HG03108 (cell line): ENCODE measurements at regions not wholly inside any gene's neighbourhood (a gene's known extent, or its start where the extent isn't known, plus 50 kb on each side); places are given as distances from the start of the nearest gene placed in this dataset.

Source experiments
- ATAC-seq: cut with Tn5 transposase; IDR thresholded peaks from one replicate; pipeline ENCODE4 v1.9.1; 2021; ENCODE audit warnings: moderate library complexity; ENCODE audit not compliant: unreplicated experiment

DNA sequence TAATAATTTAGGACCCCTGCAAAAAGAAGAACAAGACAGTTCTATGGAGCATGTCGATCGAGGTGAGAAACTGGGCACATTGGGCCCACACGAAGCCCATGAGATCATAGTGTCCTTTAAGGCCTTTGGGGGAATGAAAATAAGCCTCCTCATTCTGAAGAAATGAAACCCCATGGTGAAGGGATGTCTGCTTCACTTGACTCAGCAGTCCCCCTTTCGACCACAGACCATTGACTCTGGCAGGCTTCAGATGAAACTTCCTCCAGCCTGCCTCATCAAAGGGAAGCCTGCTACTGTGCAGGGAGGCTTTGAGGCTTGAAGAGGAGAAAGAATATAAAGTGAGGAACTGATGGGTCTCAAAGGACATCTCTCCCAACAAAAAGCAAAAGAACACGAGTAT lies 144.2 kb upstream of the FBXL4 start:
- ATAC-seq, result peak; percentile 82

DNA sequence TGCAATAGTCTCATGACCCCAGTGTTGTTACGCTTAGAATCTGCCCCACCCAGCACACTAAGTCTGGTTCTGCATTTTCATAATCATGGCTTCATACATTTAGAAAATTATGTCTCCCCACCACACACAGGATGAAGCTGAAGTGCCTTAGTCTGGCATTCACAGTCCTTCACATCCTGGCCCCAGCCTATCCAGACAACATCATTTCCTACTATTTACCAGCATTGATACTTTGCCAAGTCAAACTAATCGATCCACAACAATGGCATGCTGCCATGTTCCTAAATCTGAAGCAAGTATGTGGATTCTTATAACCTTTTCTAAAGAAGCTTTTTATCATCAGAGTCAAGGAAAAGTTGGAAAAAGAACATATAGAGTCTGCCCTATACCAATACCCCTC lies 132.4 kb upstream of the FBXL4 start:
- ATAC-seq, result no peak

GRCh38 chr6:99079058-99079457 lies 131.3 kb upstream of the FBXL4 start:
- no peak for ATAC-seq

GRCh38 chr6:99073223-99073622 lies 125.5 kb upstream of the FBXL4 start:
- no peak for ATAC-seq

DNA sequence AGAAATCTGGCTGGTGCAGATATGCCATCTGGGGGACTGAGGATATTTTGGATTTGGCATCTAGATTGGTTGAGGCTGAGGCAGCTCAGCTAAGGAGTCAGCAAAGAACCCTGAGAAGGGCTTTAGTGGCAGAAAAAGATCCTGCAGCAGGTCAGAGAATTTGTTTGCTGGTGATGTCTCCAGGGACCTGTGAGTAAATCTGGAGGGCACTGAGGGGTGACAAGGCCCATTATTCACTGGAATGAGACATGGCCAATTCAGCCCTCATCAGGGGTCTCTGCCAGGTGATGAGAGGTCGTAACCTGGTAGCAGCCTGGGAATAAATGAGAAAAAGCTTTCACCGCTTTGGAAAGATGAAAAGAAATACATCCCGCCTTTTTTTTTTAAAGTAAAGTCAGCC lies 118.3 kb upstream of the FBXL4 start:
- no peak for ATAC-seq

GRCh38 chr6:99064834-99065233 lies 117.1 kb upstream of the FBXL4 start:
- no peak for ATAC-seq

GRCh38 chr6:99036672-99037071 lies 88.9 kb upstream of the FBXL4 start:
- no peak for ATAC-seq

- ATAC-seq, result no peak
Measured at GRCh38 chr6:99032396-99032795, 84.7 kb upstream of the FBXL4 start.

- no peak for ATAC-seq
Measured at GRCh38 chr6:99031957-99032356, 84.2 kb upstream of the FBXL4 start.

DNA sequence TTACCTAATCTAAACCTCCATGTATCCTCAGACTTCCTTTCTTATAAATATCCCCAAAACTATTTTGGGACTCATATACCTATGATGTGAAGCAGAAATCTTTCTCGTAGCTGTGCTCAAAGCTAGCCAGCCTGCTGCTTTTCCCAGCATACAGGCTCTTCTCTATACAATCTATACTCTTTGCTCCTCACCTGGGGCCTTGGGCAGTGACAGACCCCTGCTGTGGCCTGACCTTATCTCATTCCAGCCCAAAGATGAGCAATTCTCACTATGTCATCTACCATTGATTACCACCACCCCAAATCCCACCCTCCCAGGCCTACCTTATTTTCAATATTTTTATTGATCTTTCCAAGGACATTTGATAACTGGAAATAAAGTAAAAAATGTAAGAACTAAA lies 83.2 kb upstream of the FBXL4 start:
- ATAC-seq, result no peak

GRCh38 chr6:99026135-99026534 lies 78.4 kb upstream of the FBXL4 start:
- ATAC-seq, result no peak

DNA sequence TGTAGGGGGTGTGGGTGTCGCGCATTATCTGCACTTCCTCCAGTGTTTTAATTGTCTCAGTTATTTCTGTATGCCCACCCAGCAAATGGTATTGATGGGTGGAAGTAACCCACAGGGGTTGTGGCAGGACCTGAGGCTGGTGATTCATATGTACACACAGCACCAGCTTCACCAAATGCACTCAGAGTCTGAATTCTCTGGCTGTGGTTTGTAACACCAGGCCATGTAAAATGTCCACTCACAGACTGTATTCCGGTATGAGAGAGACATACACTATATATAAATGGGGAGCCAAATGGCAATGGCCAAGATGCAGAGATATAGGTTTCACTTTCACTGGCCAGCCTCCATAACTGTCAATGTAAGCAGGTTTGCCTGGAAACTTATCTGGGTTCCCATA lies 76.3 kb upstream of the FBXL4 start:
- no peak for ATAC-seq

DNA sequence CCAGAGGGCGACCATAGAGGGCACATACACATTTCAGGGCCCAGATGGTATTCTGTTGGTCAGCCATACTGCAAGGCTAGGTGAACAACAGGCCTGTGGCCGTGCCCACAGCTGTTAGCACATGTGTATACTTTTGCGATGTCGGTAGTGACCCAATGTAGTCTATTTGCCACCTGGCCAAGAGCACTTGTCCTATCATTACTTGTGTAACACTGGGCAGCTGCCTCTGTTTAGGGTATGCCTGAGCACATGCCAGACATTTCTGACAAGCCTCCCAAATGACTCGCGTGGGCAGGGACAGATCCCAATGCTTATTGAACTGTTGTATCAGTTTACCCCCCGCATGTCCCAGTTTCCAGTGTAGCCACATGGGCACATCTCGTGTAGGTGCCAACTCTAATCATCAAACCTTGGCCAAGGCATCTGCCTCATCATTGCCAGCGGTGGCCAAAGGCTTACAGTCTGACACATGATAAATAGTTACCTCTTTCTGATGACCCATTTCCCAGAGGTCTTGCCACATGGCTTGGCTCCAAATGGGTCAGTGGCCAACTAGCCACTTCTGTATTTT lies 74.4 kb upstream of the FBXL4 start:
- no peak for ATAC-seq

- ATAC-seq, result no peak
Measured at GRCh38 chr6:99019381-99019780, 71.6 kb upstream of the FBXL4 start.

- no peak for ATAC-seq
Measured at GRCh38 chr6:99017150-99017549, 69.4 kb upstream of the FBXL4 start.

- ATAC-seq, result no peak
Measured at GRCh38 chr6:99016355-99016754, 68.6 kb upstream of the FBXL4 start.

DNA sequence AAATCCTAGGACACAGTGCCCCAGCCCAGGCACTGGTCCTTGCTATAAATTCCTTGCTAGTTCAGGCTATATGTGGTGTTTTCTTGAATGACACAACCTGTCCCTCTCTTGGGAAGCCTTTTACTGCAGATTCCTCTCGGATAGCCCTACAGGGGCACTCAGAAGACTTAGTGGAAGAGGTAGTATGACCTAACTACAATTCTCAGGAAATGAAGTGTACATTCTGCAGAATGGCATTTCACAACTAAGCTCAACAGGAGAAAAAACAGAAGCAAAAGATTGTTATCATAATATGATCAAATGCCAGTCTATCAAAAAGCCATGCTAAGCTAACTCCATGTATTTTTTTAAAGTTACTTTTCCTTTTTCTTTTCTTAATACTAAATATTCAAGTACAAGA lies 66.3 kb upstream of the FBXL4 start:
- ATAC-seq, result no peak

- ATAC-seq, result no peak
Measured at GRCh38 chr6:99013661-99014060, 65.9 kb upstream of the FBXL4 start.

GRCh38 chr6:99013145-99013544 lies 65.4 kb upstream of the FBXL4 start:
- ATAC-seq, result no peak

- no peak for ATAC-seq
Measured at GRCh38 chr6:99011151-99011550, 63.4 kb upstream of the FBXL4 start.

GRCh38 chr6:99002831-99003230 lies 55.1 kb upstream of the FBXL4 start:
- no peak for ATAC-seq

- ATAC-seq, result no peak
Measured at GRCh38 chr6:98998103-98998502, 50.4 kb upstream of the FBXL4 start.
